Activated T-helper 9 cell treated with anti-CD3 and anti-CD28 coated beads, Interleukin-2, amount 50 U/mL, for 16 hours (primary cell): ENCODE measurements at regions not wholly inside any gene's neighbourhood (a gene's known extent, or its start where the extent isn't known, plus 50 kb on each side); places are given as distances from the start of the nearest gene placed in this dataset.

ENCODE experiments used
- DNase-seq: peaks from one replicate; pipeline ENCODE4 v3.0.0-alpha.2; 2020; ENCODE audit warnings: low read depth

GRCh38 chr17:33475594-33475993, 182.5 kb upstream of the ASIC2 start:
- DNase-seq: no peak

- no peak for DNase-seq
These were observed 188.6 kb upstream of the ASIC2 start for GRCh38 chr17:33481652-33482051.

GRCh38 chr17:33482636-33483035, 189.5 kb upstream of the ASIC2 start:
- no peak for DNase-seq

GRCh38 chr17:33484559-33484958, 191.5 kb upstream of the ASIC2 start:
- no peak for DNase-seq

GRCh38 chr17:33486135-33486885, 193.2 kb upstream of the ASIC2 start:
- no peak for DNase-seq

- DNase-seq: no peak
These were observed 194.2 kb upstream of the ASIC2 start for GRCh38 chr17:33487187-33487879.

GRCh38 chr17:33491871-33492481, 198.9 kb upstream of the ASIC2 start:
- no peak for DNase-seq

GRCh38 chr17:33492731-33493265, 199.7 kb upstream of the ASIC2 start:
- DNase-seq: no peak

- no peak for DNase-seq
These were observed 200.5 kb upstream of the ASIC2 start for GRCh38 chr17:33493566-33493965.

- no peak for DNase-seq
These were observed 201.1 kb upstream of the ASIC2 start for GRCh38 chr17:33494151-33494550.

GRCh38 chr17:33497623-33498022, 204.5 kb upstream of the ASIC2 start:
- no peak for DNase-seq

GRCh38 chr17:33498069-33498468, 205.0 kb upstream of the ASIC2 start:
- no peak for DNase-seq

GRCh38 chr17:33499040-33499439, 205.9 kb upstream of the ASIC2 start:
- no peak for DNase-seq

- no peak for DNase-seq
These were observed 207.1 kb upstream of the ASIC2 start for GRCh38 chr17:33500151-33500550.

GRCh38 chr17:33501185-33501584, 208.1 kb upstream of the ASIC2 start:
- DNase-seq: no peak

GRCh38 chr17:33504571-33504970, 211.5 kb upstream of the ASIC2 start:
- DNase-seq: no peak

GRCh38 chr17:33506889-33507650, 214.0 kb upstream of the ASIC2 start:
- DNase-seq: no peak

GRCh38 chr17:33508215-33508614, 215.1 kb upstream of the ASIC2 start:
- DNase-seq: no peak

- DNase-seq: no peak
These were observed 216.2 kb upstream of the ASIC2 start for GRCh38 chr17:33509331-33509730.

- DNase-seq: no peak
These were observed 218.6 kb upstream of the ASIC2 start for GRCh38 chr17:33511670-33512069.

GRCh38 chr17:33512113-33512512, 219.0 kb upstream of the ASIC2 start:
- DNase-seq: no peak

- no peak for DNase-seq
These were observed 220.7 kb upstream of the ASIC2 start for GRCh38 chr17:33513769-33514168.
